Hepatocyte (in vitro differentiated cells): ENCODE measurements at regions not wholly inside any gene's neighbourhood (a gene's known extent, or its start where the extent isn't known, plus 50 kb on each side); places are given as distances from the start of the nearest gene placed in this dataset.

Experiments used
- DNase-seq: peaks from one replicate; pipeline ENCODE4 v3.0.0-alpha.2; 2016; ENCODE audit warnings: low spot score
- H2AFZ ChIP-seq: fragments of 200-600 bp; sonication (generic); 2 replicates; pipeline ENCODE4 v1.6.0; 2016; ENCODE audit warnings: antibody characterized with exemption, mild to moderate bottlenecking
- H3K27ac ChIP-seq: fragments of 200-600 bp; sonication (generic); 2 replicates; pipeline ENCODE4 v1.5.1; 2016; ENCODE audit warnings: mild to moderate bottlenecking
- H3K27me3 ChIP-seq: fragments of 200-600 bp; sonication (generic); 2 replicates; pipeline ENCODE4 v1.6.1; 2016
- H3K36me3 ChIP-seq: fragments of 200-600 bp; sonication (generic); replicated peaks from 2 replicates; pipeline ENCODE4 v1.5.1; 2016; ENCODE audit warnings: low read depth; ENCODE audit not compliant: insufficient read depth
- H3K4me1 ChIP-seq: fragments of 200-600 bp; sonication (generic); 2 replicates; pipeline ENCODE4 v1.5.1; 2016; ENCODE audit warnings: mild to moderate bottlenecking, moderate library complexity; ENCODE audit not compliant: insufficient read depth
- H3K4me2 ChIP-seq: fragments of 200-600 bp; sonication (generic); 2 replicates; pipeline ENCODE4 v1.6.0; 2016
- H3K4me3 ChIP-seq: fragments of 200-600 bp; sonication (generic); 2 replicates; pipeline ENCODE4 v1.5.1; 2016; ENCODE audit warnings: mild to moderate bottlenecking
- H3K79me2 ChIP-seq: fragments of 200-600 bp; sonication (generic); 2 replicates; pipeline ENCODE4 v1.6.0; 2017; ENCODE audit warnings: mild to moderate bottlenecking
- H3K9me2 ChIP-seq: fragments of 200-600 bp; sonication (generic); replicated peaks from 2 replicates; pipeline ENCODE4 v1.6.0; 2017; ENCODE audit warnings: mild to moderate bottlenecking; ENCODE audit not compliant: insufficient read depth
- H3K9me3 ChIP-seq: fragments of 200-600 bp; sonication (generic); 2 replicates; pipeline ENCODE4 v1.5.1; 2016; ENCODE audit warnings: low read depth, mild to moderate bottlenecking
- H4K20me1 ChIP-seq: fragments of 200-600 bp; sonication (generic); 2 replicates; pipeline ENCODE4 v1.6.0; 2016; ENCODE audit warnings: mild to moderate bottlenecking; ENCODE audit not compliant: insufficient read depth, poor library complexity, severe bottlenecking
- CTCF ChIP-seq: fragments of 200-600 bp; sonication (generic); IDR thresholded peaks from 2 replicates; pipeline ENCODE4 v1.5.1; 2016; ENCODE audit warnings: antibody characterized with exemption, mild to moderate bottlenecking; ENCODE audit not compliant: poor library complexity
- EZH2 ChIP-seq: fragments of 200-600 bp; sonication (generic); IDR thresholded peaks from 2 replicates; pipeline ENCODE4 v1.6.1; 2016; ENCODE audit warnings: antibody characterized with exemption, mild to moderate bottlenecking, borderline replicate concordance
- EZH2phosphoT487 ChIP-seq: fragments of 200-600 bp; sonication (generic); IDR thresholded peaks from one replicate; pipeline ENCODE4 v1.6.1; 2018; ENCODE audit warnings: antibody characterized with exemption, mild to moderate bottlenecking, low read depth, moderate library complexity; ENCODE audit not compliant: unreplicated experiment, severe bottlenecking
- WGBS: methylation state at CpG from one replicate; pipeline ENCODE4 v1.1.6; 2016; ENCODE audit warnings: low lambda C conversion rate; ENCODE audit errors: missing lambda C conversion rate; 5-methylcytosine and 5-hydroxymethylcytosine counted together

- no peaks in the 10 kb centered on the region for H3K79me2 ChIP-seq
- TF ChIP-seq EZH2phosphoT487 = no peak
- no peak for TF ChIP-seq CTCF
- no peak for TF ChIP-seq EZH2
- no peaks in the 10 kb centered on the region for H3K9me3 ChIP-seq
- no peaks in the 10 kb centered on the region for H3K36me3 ChIP-seq
- no peak overlapping the region for H3K4me3 ChIP-seq
- no peaks in the 10 kb centered on the region for H4K20me1 ChIP-seq
- no peaks in the 10 kb centered on the region for H3K4me1 ChIP-seq
- DNase-seq = no peak
- H3K4me2 ChIP-seq = no peak overlapping the region
- no peaks in the 10 kb centered on the region for H3K27me3 ChIP-seq
- H3K9me2 ChIP-seq = no peaks in the 10 kb centered on the region
- H2AFZ ChIP-seq = no peak overlapping the region
- WGBS = 80% methylated on average over 3 of the region's 3 CpGs
- H3K27ac ChIP-seq = no peak overlapping the region
Measured at GRCh38 chr1:208809876-208810275, 565.7 kb upstream of the PLXNA2 start.

DNA sequence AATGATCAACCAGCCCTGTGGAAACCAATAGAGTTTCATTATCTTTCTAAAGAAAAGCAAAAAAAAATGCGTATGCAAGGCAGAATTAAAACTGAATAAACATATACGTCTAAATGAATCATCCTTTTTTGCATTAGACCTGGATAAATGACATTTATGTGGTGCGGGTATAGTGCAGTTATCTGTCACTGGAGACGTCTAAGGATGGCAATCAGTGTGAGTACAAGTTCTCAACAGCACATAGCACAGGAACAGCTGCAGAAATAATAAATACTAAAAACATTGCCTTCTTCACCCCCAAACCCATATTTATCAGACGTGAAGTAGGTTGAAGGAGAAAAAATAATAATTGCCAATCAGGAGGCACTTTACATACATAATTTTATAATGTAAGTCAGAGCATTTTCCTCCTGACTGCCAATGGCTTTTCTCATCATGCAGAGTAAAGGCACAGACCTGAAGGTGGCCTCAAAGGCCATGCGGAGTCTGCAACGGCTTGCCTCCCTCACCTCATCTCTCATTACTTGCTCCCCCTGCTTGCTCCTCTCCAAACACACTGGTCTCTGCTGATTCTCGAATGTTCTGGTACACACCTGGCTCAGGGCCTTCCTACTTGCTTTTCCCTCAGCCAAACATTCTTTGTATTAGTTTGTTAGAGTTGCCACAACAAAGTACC is 574.7 kb upstream of the PLXNA2 start:
- DNase-seq = no peak
- Histone ChIP-seq H3K9me3 (no peaks in the 10 kb centered on the region), H4K20me1 (no peaks in the 10 kb centered on the region), H3K9me2 (no peaks in the 10 kb centered on the region), H3K4me1 (no peaks in the 10 kb centered on the region), H3K4me2 (no peak overlapping the region), H3K79me2 (no peaks in the 10 kb centered on the region), H2AFZ (no peak overlapping the region), H3K36me3 (no peaks in the 10 kb centered on the region), H3K27ac (no peak overlapping the region), H3K27me3 (no peaks in the 10 kb centered on the region), H3K4me3 (no peak overlapping the region)
- TF ChIP-seq EZH2 = no peak
- 90% methylated on average over 8 of the region's 8 CpGs for WGBS

GRCh38 chr1:208820580-208821212 is 576.5 kb upstream of the PLXNA2 start:
- Histone ChIP-seq H3K36me3 (no peaks in the 10 kb centered on the region), H3K27ac (no peak overlapping the region), H3K4me1 (no peaks in the 10 kb centered on the region), H3K4me2 (no peak overlapping the region), H3K4me3 (no peak overlapping the region), H3K27me3 (no peaks in the 10 kb centered on the region), H3K9me3 (no peaks in the 10 kb centered on the region), H3K79me2 (no peaks in the 10 kb centered on the region), H4K20me1 (no peaks in the 10 kb centered on the region), H3K9me2 (no peaks in the 10 kb centered on the region), H2AFZ (no peak overlapping the region)
- WGBS = 45% methylated on average over 2 of the region's 2 CpGs
- TF ChIP-seq EZH2 = no peak
- no peak for TF ChIP-seq CTCF
- TF ChIP-seq EZH2phosphoT487 = no peak
- DNase-seq = no peak

GRCh38 chr1:208821939-208822338 is 577.8 kb upstream of the PLXNA2 start:
- Histone ChIP-seq H3K4me1 (no peaks in the 10 kb centered on the region), H3K36me3 (no peaks in the 10 kb centered on the region), H3K79me2 (no peaks in the 10 kb centered on the region), H2AFZ (no peak overlapping the region), H3K4me2 (no peak overlapping the region), H3K27ac (no peak overlapping the region), H3K4me3 (no peak overlapping the region), H3K9me2 (no peaks in the 10 kb centered on the region), H3K9me3 (no peaks in the 10 kb centered on the region), H4K20me1 (no peaks in the 10 kb centered on the region), H3K27me3 (no peaks in the 10 kb centered on the region)
- TF ChIP-seq EZH2phosphoT487 (no peak), CTCF (no peak), EZH2 (no peak)
- 95% methylated on average over 7 of the region's 7 CpGs for WGBS
- DNase-seq = no peak
